ENCODE measurements at regions not wholly inside any gene's neighbourhood (a gene's known extent, or its start where the extent isn't known, plus 50 kb on each side); places are given as distances from the start of the nearest gene placed in this dataset.

DNA sequence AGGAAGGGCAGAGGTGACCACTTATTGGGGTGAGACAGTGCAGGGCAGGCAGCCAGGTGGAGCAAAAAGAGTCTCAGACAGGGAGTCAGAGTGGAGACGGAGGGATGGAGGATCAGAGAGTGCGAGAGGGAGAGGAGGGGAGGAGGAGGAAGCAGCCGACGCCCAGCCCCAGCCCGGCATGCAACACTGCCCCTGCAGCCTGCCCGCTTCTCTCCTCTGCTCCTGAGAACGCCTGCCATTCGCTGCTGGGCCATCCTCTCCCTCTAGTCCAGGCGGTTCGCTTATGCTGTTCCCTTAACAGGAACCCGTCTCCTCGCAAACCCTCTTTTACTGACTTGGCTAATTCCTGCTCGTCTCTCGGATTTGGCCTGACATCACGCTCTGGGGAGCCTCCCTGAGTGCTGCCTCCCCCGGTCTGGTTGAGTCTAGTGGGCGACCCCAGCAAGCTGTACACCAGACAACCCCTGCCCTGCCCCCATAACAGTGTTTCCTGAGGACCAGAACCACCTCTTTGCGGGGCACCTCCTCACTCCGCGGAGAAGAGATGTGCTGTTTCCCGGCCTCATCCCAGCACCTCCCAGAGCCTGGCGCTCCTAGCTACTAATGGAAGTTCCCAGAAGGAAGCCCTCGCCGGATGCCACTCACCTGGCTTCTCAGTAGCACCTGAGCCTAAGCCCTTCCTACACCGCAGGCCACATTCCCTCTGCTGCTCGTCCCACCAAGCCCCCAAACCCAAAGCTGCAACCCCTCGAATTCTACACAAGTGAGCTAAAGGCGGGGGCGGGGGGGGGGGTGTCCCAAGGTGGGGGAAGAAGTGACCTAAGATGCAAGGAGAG, 61.2 kb upstream of the CCL1 start:
- TF ChIP-seq, protein P1, sequence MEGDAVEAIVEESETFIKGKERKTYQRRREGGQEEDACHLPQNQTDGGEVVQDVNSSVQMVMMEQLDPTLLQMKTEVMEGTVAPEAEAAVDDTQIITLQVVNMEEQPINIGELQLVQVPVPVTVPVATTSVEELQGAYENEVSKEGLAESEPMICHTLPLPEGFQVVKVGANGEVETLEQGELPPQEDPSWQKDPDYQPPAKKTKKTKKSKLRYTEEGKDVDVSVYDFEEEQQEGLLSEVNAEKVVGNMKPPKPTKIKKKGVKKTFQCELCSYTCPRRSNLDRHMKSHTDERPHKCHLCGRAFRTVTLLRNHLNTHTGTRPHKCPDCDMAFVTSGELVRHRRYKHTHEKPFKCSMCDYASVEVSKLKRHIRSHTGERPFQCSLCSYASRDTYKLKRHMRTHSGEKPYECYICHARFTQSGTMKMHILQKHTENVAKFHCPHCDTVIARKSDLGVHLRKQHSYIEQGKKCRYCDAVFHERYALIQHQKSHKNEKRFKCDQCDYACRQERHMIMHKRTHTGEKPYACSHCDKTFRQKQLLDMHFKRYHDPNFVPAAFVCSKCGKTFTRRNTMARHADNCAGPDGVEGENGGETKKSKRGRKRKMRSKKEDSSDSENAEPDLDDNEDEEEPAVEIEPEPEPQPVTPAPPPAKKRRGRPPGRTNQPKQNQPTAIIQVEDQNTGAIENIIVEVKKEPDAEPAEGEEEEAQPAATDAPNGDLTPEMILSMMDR (IDR thresholded peaks at IDR 0.05; ENCODE audit: insufficient read depth, low read depth, low read length), result no peak
- TF ChIP-seq EZH2 (IDR thresholded peaks at IDR 0.05; ENCODE audit: insufficient read depth, low read length), result no peak
